ENCODE measurements at regions not wholly inside any gene's neighbourhood (a gene's known extent, or its start where the extent isn't known, plus 50 kb on each side); places are given as distances from the start of the nearest gene placed in this dataset.
"Not testable (repeated sequence)": the region's sequence is repeated elsewhere in the genome, so short reads cannot be mapped to it uniquely, and the experiment has no call there.

GRCh38 chr18:29874519-29875098 is 1167.9 kb downstream of the DSC3 start:
- peak; percentile 1 for DNase-seq (ENCODE audit: low read depth in 2 of 2)

GRCh38 chr18:29873211-29873610 is 1169.3 kb downstream of the DSC3 start:
- no peak for DNase-seq (ENCODE audit: low read depth in 2 of 2)

GRCh38 chr18:29871246-29871645 is 1171.3 kb downstream of the DSC3 start:
- DNase-seq (ENCODE audit: low read depth in 2 of 2), result no peak

- no peak for DNase-seq (ENCODE audit: low read depth in 2 of 2)
Measured at GRCh38 chr18:29862824-29863223, 1179.7 kb downstream of the DSC3 start.

- no peak for DNase-seq (ENCODE audit: low read depth in 2 of 2)
Measured at GRCh38 chr18:29855637-29856036, 1186.9 kb downstream of the DSC3 start.

- no peak for DNase-seq (ENCODE audit: low read depth in 2 of 2)
Measured at GRCh38 chr18:29853126-29853525, 1189.4 kb downstream of the DSC3 start.

- DNase-seq (ENCODE audit: low read depth in 2 of 2), result no peak
Measured at GRCh38 chr18:29849144-29849543, 1193.4 kb downstream of the DSC3 start.

- no peak for DNase-seq (ENCODE audit: low read depth in 2 of 2)
Measured at GRCh38 chr18:29841631-29842030, 1200.9 kb downstream of the DSC3 start.

- peak; percentile 16 to 24 for DNase-seq (ENCODE audit: low read depth in 2 of 2)
Measured at GRCh38 chr18:29840089-29840488, 1202.5 kb downstream of the DSC3 start.

- not testable (repeated sequence) for DNase-seq (ENCODE audit: low read depth in 2 of 2)
Measured at GRCh38 chr18:29838961-29839360, 1203.6 kb downstream of the DSC3 start.

GRCh38 chr18:29838556-29838955 is 1204.0 kb downstream of the DSC3 start:
- no peak for DNase-seq (ENCODE audit: low read depth in 2 of 2)

- DNase-seq (ENCODE audit: low read depth in 2 of 2), result no peak
Measured at GRCh38 chr18:29823671-29824070, 1218.9 kb downstream of the DSC3 start.

- DNase-seq (ENCODE audit: low read depth in 2 of 2), result no peak
Measured at GRCh38 chr18:29821544-29821943, 1221.0 kb downstream of the DSC3 start.

GRCh38 chr18:29811519-29811918 is 1231.0 kb downstream of the DSC3 start:
- no peak for DNase-seq (ENCODE audit: low read depth in 2 of 2)

- DNase-seq (ENCODE audit: low read depth in 2 of 2), result no peak
Measured at GRCh38 chr18:29780816-29781215, 1261.7 kb downstream of the DSC3 start.

GRCh38 chr18:29779096-29779495 is 1263.4 kb downstream of the DSC3 start:
- DNase-seq (ENCODE audit: low read depth in 2 of 2), result peak in 1 of 2 experiments; percentile 2

GRCh38 chr18:29753379-29753778 is 1289.2 kb downstream of the DSC3 start:
- no peak for DNase-seq (ENCODE audit: low read depth in 2 of 2)

- DNase-seq (ENCODE audit: low read depth in 2 of 2), result peak; percentile 36 to 42
Measured at GRCh38 chr18:29749704-29750103, 1292.8 kb downstream of the DSC3 start.

GRCh38 chr18:29741461-29741860 is 1301.1 kb downstream of the DSC3 start:
- no peak for DNase-seq (ENCODE audit: low read depth in 2 of 2)

- no peak for DNase-seq (ENCODE audit: low read depth in 2 of 2)
Measured at GRCh38 chr18:29737620-29738019, 1304.9 kb downstream of the DSC3 start.

- DNase-seq (ENCODE audit: low read depth in 2 of 2), result no peak
Measured at GRCh38 chr18:29737190-29737589, 1305.4 kb downstream of the DSC3 start.

GRCh38 chr18:29730073-29730472 is 1312.5 kb downstream of the DSC3 start:
- no peak for DNase-seq (ENCODE audit: low read depth in 2 of 2)

GRCh38 chr18:29726646-29727045 is 1315.9 kb downstream of the DSC3 start:
- no peak for DNase-seq (ENCODE audit: low read depth in 2 of 2)

GRCh38 chr18:29723486-29723885 is 1319.1 kb downstream of the DSC3 start:
- not testable (repeated sequence) for DNase-seq (ENCODE audit: low read depth in 2 of 2)

Data from fibroblast of skin of left quadriceps (primary cell).